HG03159 (cell line): ENCODE measurements at regions not wholly inside any gene's neighbourhood (a gene's known extent, or its start where the extent isn't known, plus 50 kb on each side); places are given as distances from the start of the nearest gene placed in this dataset.
"Not testable (repeated sequence)": the region's sequence is repeated elsewhere in the genome, so short reads cannot be mapped to it uniquely, and the experiment has no call there.

Experiments
- ATAC-seq: cut with Tn5 transposase; IDR thresholded peaks from one replicate; pipeline ENCODE4 v1.9.1; 2021; ENCODE audit warnings: mild to moderate bottlenecking, moderate library complexity; ENCODE audit not compliant: unreplicated experiment

- no peak for ATAC-seq
Measured at GRCh38 chr3:191644291-191644690, 183.3 kb downstream of the PYDC2 start.

DNA sequence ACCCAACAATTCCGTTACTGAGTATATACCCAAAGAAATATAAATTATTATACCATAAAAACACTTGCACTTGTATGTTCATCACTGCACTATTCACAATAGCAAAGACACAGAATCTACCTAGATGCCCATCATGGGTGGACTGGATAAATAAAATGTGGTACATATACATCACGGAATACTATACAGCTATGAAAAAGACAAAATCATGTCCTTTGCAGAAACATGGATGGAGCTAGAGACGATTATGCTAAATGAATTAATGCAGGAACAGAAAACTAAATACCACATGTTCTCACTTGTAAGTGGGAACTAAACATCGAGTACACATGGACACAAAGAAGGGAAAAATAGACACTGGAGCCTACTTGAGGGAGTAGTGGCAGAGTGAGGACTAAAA is 185.3 kb downstream of the PYDC2 start:
- no peak for ATAC-seq

DNA sequence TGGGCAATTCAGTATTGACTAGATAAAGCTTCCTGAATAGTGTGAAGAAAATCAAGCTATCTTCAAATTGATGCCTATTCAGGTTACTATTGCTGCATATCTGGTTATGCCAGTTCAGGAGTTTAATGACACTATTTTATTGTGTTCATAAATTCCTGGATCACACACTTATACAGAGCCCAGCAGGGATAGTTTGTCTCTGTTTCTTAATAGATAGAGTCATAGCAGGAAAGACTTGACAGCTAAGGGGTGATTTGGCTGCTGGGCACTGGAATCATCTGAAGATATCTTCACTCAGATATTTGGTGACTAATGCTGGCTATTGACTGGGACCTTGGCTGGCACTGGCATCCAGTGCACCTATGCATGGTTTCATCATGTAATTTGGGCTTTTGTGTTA is 187.8 kb downstream of the PYDC2 start:
- no peak for ATAC-seq

DNA sequence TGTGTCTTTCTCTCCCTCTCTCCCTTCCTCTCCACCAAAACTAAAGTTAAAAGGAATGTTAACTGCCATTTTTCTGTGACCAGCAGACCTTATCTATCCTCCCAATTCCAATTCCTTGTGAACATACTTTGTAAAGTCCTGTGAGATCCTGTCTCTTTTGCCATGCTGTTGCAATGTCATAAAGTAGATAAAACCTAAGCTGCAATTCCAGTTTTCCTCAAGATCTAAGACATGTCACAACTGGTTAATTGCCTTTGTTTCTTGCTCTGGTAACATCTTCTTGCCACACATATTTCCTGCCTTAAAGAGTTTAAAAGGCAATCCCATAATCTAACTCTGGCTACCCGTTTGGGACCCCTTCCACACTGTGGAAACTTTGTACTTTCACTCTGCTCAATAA is 188.7 kb downstream of the PYDC2 start:
- ATAC-seq, result no peak

GRCh38 chr3:191658781-191659419 is 197.9 kb downstream of the PYDC2 start:
- not testable (repeated sequence) for ATAC-seq

GRCh38 chr3:191662150-191662549 is 201.2 kb downstream of the PYDC2 start:
- not testable (repeated sequence) for ATAC-seq

DNA sequence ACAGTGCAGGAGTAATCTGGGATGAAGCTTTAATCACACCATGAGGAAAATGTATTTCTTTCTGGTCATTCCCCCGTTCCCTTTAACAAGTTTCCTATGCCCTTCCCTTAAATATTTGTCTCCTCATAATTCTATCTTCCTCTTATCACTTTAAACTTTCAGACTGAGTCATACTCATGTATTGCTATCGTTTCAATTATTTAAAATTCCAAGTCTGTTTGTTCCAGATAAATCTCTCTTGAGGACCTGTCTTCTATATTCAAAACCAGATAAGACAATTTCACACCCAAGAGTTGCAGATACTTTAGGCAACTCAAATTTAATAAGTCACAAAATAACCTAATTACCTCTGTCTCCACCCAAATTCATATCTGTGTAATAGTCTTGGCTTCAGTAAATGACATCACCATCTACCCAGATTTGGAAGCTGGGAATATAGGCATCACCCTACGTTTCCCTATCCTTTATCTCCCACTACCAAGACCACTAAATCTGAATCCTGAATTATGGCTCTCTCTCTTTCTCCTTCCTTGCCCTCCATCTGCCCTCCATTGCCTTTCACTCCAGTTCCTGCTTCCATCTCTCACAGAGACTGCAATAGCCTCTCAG is 220.1 kb downstream of the PYDC2 start:
- no peak for ATAC-seq

DNA sequence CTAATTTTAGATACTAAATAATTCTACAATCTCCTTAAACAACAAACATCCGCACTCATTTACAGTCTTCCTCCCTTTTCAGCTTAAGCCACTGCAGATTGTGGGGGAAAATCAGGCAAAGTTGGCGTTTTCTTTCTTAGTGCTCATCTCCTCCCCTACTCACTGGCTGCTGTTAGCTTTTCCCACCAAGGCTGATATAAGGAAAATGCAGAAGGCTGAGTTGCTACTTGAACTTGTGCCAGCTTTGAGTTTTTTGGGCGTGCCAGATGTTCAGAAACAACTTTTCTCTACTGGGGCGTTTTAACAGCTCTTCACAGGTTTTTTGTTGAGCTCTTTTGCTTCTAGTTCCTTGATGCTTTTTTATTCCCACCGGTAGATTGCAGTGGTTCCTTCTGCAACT is 222.0 kb downstream of the PYDC2 start:
- ATAC-seq, result no peak

DNA sequence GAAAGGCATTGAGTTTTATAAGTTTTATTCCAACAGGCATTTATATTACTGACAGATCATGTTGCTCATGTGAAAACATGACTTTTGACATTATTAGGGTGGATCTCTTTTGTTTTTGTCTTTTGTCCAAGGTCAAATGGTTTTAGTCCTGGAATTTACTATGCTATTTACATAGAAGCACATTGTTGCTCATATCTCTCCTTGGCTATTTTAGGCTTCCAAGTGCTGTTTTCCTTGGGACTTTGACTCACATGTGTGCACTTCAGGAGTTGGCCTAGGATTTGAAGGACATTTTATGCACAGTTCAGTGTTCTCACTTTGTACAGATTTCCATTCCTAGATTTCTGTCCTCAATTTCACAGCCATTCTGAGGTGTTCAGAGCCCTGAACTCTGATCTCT is 225.7 kb downstream of the PYDC2 start:
- ATAC-seq, result no peak

- ATAC-seq, result no peak
Measured at GRCh38 chr3:191688756-191689433, 227.9 kb downstream of the PYDC2 start.

GRCh38 chr3:191691184-191691583 is 230.2 kb downstream of the PYDC2 start:
- not testable (repeated sequence) for ATAC-seq

DNA sequence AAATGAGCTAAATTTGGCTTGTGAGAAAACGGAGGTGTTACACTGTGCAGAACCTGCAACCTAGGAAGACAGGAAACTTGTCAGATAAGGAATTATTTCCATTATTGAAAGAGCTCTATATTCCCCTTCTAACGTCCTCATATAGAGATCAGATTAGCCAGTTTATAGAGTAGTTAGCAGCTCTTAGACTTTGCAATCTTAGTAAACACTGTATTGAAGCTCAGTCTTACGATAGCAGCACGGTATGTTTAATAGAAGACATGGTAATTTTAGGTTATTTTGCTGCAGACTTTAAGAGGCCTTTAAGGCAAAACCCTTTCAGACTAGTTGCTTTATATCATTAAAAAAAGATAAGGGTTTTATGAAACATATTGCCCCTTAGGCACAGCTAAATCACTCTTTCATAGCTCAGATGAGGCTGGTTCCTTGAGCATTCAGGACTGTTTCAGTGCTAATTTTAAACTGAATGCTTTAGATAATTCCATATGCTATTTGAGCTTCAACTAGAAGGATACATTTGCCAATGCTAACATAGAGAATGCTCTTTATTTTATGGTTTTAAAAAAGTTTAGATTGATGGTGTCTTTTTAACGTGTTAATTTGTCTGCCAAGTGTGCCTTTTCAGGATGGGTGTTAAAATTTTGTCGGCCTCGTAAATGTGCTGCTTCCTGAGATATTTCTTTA is 234.3 kb downstream of the PYDC2 start:
- ATAC-seq, result no peak

DNA sequence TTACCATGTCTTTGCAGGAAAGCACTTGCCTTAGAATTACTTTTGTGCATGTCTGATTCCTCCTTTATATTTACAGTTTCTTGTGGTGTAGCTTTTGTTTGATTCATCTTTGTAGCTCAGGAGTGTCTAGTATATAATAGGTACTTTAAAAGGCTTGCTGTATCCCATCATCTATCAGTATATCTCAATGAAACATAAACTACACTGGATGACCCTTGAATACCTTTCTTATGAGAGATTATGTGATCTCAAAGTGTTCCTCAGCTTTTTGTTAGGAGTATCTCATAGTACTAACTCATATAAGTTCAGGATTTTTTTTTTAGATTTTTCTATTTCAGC is 234.8 kb downstream of the PYDC2 start:
- ATAC-seq, result no peak

DNA sequence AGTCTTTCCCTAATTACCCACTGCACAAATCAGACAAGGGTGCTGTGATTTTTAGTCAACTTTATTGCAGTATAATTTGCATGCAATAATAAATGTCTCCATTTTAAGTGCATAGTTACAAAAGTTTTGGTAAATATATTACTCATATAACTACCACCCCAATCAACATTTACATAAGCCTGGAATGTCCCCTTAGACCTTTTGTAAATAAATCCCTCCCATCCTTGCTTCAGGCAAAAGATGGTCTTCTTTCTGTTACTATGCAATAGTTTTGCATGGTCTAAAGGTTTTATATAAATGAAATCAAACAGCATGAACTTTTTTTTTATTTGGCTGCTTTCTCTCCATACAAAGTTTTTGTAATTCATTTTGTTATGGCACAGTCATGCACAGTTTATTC is 235.4 kb downstream of the PYDC2 start:
- ATAC-seq, result no peak

DNA sequence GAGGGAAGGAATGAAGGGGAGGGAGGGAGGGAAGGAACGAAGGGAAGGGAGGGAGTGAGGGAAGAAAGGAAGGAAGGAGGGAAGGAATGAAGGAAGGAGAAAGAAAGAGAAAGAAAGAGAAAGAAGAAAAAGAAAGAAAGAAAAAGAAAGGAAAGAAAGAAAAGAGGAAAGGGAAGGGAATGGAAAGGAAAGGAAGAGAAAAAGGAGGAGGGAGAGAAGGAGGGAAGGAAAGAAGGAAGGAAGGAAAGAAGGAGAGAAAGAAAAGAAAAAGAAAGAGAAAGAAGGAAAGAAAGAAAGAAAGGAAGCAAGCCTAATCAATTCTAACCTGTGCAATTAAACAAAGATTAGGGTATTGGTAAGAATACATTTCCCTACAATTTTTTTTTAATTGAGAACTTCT is 238.6 kb downstream of the PYDC2 start:
- no peak for ATAC-seq

DNA sequence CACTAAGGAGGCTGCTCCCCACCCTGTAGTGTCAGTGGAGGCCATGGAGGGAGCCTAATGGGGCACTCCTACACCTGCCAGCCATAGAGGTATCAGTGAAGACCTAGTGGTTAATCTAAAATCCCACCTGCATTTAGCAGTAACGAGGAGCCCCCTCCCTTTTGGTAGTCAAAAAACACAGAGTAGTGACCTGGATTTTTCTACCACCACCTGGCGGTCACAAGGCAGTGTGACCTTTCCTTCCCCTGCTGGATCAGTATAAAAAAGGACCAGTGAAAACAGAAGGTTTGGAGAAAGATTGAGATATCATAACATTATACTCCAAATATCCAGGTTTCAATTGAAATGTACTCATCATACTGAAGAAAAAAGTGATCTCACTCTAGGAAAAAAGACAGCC is 241.2 kb downstream of the PYDC2 start:
- no peak for ATAC-seq

DNA sequence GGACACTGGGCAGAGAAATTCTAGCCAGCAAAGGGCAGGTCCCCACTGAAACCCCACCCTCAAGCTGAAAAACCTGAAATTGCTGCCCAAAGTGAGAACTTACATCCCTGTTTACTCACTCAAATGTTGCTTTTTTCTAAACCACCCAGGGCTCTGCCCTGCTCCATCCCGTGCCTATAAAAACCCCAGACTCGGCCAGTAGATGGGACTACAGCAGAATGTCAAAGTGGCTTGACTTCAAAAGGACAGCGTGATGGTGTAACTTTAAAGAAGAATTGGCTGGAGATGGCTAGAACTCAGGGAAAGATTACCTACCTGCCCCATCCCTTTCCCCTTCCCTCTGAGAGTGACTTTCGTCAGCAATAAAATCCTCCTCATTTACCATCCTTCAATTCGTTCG is 246.9 kb downstream of the PYDC2 start:
- no peak for ATAC-seq

GRCh38 chr3:191715585-191715984 is 254.6 kb downstream of the PYDC2 start:
- ATAC-seq, result no peak

DNA sequence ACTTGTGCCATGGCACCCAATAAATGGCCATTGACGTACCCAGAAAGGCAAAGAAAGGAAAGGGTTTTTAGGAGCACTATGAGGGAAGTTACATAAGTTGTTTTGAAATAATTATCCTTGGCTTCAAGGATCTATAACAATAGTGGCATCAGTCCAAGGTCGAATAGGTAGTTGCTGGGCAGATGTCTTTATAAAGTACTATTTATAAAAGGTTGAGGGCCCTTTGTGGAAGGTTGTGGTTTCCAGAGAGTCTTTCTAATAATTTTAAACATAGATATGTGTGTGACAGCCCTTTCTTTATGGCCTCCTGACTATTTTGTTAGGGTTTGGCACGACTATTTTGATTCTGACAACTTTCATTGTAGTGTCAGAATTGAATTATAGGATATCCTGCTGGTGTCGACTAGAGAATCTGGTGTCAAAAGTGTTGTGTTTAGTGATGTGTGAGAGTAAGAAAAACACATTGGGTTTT is 260.5 kb downstream of the PYDC2 start:
- ATAC-seq, result no peak

DNA sequence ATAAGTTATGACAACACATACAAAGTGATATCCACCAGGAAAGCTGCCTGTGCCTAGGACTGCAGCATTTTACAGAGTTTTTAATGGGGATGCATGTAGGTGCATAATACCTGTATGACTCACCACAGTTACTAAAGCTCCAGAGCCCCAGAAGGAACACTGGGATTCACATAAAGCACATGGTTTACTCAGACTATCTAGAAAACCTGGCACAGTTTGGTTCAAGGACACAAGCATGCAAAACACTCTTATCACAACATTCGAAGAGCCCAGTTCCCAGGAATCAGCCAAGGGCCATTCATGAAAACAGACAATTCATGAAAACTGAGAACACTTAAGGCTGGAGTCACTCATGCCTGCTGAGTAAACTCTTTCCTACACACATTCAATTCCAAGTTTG is 261.0 kb downstream of the PYDC2 start:
- ATAC-seq, result no peak

DNA sequence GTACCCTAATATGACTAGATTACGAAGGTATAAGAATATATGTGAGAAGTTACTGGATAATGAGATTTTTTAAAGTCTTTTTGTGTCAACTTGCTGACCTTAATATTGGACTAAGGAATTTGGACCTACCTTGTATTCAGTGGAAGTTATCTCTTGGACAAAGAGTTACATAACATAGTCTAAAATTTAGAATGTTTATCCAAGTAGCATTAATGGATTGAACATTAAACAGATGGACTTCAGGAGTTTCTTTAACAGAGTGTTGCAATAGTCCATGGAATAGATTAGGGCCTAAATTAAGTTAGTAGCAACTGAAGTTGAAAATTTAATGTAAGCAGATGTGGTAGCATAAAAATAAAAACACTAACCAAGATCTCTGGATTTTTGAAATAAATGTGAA is 266.4 kb downstream of the PYDC2 start:
- ATAC-seq, result no peak

- no peak for ATAC-seq
Measured at GRCh38 chr3:191728186-191728585, 267.2 kb downstream of the PYDC2 start.
